Kidney epithelial cell (primary cell): ENCODE measurements at regions not wholly inside any gene's neighbourhood (a gene's known extent, or its start where the extent isn't known, plus 50 kb on each side); places are given as distances from the start of the nearest gene placed in this dataset.
"Not testable (repeated sequence)": the region's sequence is repeated elsewhere in the genome, so short reads cannot be mapped to it uniquely, and the experiment has no call there.

Experiments used
- DNase-seq: peaks from one replicate; pipeline ENCODE4 v3.0.0-alpha.2; 2010; ENCODE audit warnings: low read depth
- H3K27me3 ChIP-seq: 2 replicates; pipeline ENCODE4 v1.6.0; 2011; ENCODE audit warnings: low read length; ENCODE audit not compliant: control insufficient read depth, insufficient read depth
- H3K36me3 ChIP-seq: 2 replicates; pipeline ENCODE4 v1.5.1; 2011; ENCODE audit warnings: low read length; ENCODE audit not compliant: control insufficient read depth, insufficient read depth
- H3K4me3 ChIP-seq: 2 replicates; pipeline ENCODE4 v1.5.1; 2011; ENCODE audit warnings: low read depth, mild to moderate bottlenecking, control low read depth, low read length
- CTCF ChIP-seq: IDR thresholded peaks from 2 replicates; pipeline ENCODE4 v1.5.1; 2011; ENCODE audit warnings: mild to moderate bottlenecking, moderate library complexity, low read length, control low read depth, inconsistent platforms; ENCODE audit not compliant: insufficient read depth, poor library complexity, severe bottlenecking

GRCh38 chr1:83129107-83129506, 869.8 kb downstream of the TTLL7 start:
- TF ChIP-seq CTCF: no peak

GRCh38 chr1:83125456-83125855, 873.5 kb downstream of the TTLL7 start:
- TF ChIP-seq CTCF: no peak
- Histone ChIP-seq H3K4me3 (no peak overlapping the region), H3K27me3 (no peaks in the 10 kb centered on the region), H3K36me3 (no peaks in the 10 kb centered on the region)
- DNase-seq: no peak

More at GRCh38 chr1:83129107-83129506, 869.8 kb downstream of the TTLL7 start:
- Histone ChIP-seq H3K4me3 (no peak overlapping the region), H3K27me3 (no peaks in the 10 kb centered on the region), H3K36me3 (no peaks in the 10 kb centered on the region)
- DNase-seq: no peak

GRCh38 chr1:83123019-83123418, 875.9 kb downstream of the TTLL7 start:
- Histone ChIP-seq H3K27me3 (no peaks in the 10 kb centered on the region), H3K36me3 (no peaks in the 10 kb centered on the region), H3K4me3 (no peak overlapping the region)
- no peak for DNase-seq
- no peak for TF ChIP-seq CTCF

GRCh38 chr1:83118472-83118871, 880.5 kb downstream of the TTLL7 start:
- no peak for TF ChIP-seq CTCF
- no peaks in the 10 kb centered on the region for H3K27me3 ChIP-seq
- H3K4me3 ChIP-seq: no peak overlapping the region
- no peaks in the 10 kb centered on the region for H3K36me3 ChIP-seq
- DNase-seq: no peak

GRCh38 chr1:83117030-83117429, 881.9 kb downstream of the TTLL7 start:
- H3K4me3 ChIP-seq, H3K36me3 ChIP-seq, DNase-seq, H3K27me3 ChIP-seq: not testable (repeated sequence)

- DNase-seq: no peak
- TF ChIP-seq CTCF: no peak
- Histone ChIP-seq H3K36me3 (no peaks in the 10 kb centered on the region), H3K27me3 (no peaks in the 10 kb centered on the region), H3K4me3 (no peak overlapping the region)
Observed at GRCh38 chr1:83115785-83116184, 883.1 kb downstream of the TTLL7 start.
